Ishikawa (cell line): ENCODE measurements at regions not wholly inside any gene's neighbourhood (a gene's known extent, or its start where the extent isn't known, plus 50 kb on each side); places are given as distances from the start of the nearest gene placed in this dataset.

Source experiments
- CEBPB ChIP-seq: IDR thresholded peaks from 2 replicates; pipeline ENCODE4 v1.6.1; 2012
- CREB1 ChIP-seq: IDR thresholded peaks from 2 replicates; pipeline ENCODE4 v1.6.1; 2012; ENCODE audit warnings: low read depth
- EGR1 ChIP-seq: IDR thresholded peaks from 2 replicates; pipeline ENCODE4 v1.6.1; 2012
- EP300 ChIP-seq: IDR thresholded peaks from 2 replicates; pipeline ENCODE4 v1.6.1; 2012; ENCODE audit warnings: borderline replicate concordance
- FOXM1 ChIP-seq: IDR thresholded peaks from 2 replicates; pipeline ENCODE4 v1.6.1; 2012; ENCODE audit warnings: low read depth, borderline replicate concordance
- MAX ChIP-seq: IDR thresholded peaks from 2 replicates; pipeline ENCODE4 v1.6.1; 2012
- NFIC ChIP-seq: IDR thresholded peaks from 2 replicates; pipeline ENCODE4 v1.6.1; 2012
- RAD21 ChIP-seq: IDR thresholded peaks from 2 replicates; pipeline ENCODE4 v1.6.1; 2012; ENCODE audit warnings: low read depth
- REST ChIP-seq: IDR thresholded peaks from 2 replicates; pipeline ENCODE4 v1.6.1; 2012; ENCODE audit warnings: low read depth, mild to moderate bottlenecking
- TAF1 ChIP-seq: IDR thresholded peaks from 2 replicates; pipeline ENCODE4 v1.6.1; 2012; ENCODE audit warnings: low read depth, mild to moderate bottlenecking
- TCF12 ChIP-seq: IDR thresholded peaks from 2 replicates; pipeline ENCODE4 v1.6.1; 2012; ENCODE audit warnings: low read depth
- TEAD4 ChIP-seq: IDR thresholded peaks from 2 replicates; pipeline ENCODE4 v1.6.1; 2012
- USF1 ChIP-seq: IDR thresholded peaks from 2 replicates; pipeline ENCODE4 v1.6.1; 2012
- YY1 ChIP-seq: IDR thresholded peaks from 2 replicates; pipeline ENCODE4 v1.6.1; 2012; ENCODE audit warnings: low read depth
- ZBTB7A ChIP-seq: IDR thresholded peaks from 2 replicates; pipeline ENCODE4 v1.6.1; 2012; ENCODE audit warnings: low read depth

GRCh38 chr9:87034841-87035240 lies 87.5 kb upstream of the GAS1 start:
- no peak for TF ChIP-seq TEAD4
- TF ChIP-seq ZBTB7A = no peak
- no peak for TF ChIP-seq EGR1
- TF ChIP-seq USF1 = no peak
- TF ChIP-seq FOXM1 = no peak
- TF ChIP-seq CREB1 = no peak
- TF ChIP-seq REST = no peak
- no peak for TF ChIP-seq TCF12
- no peak for TF ChIP-seq CEBPB
- no peak for TF ChIP-seq YY1
- no peak for TF ChIP-seq TAF1
- TF ChIP-seq RAD21 = no peak
- no peak for TF ChIP-seq MAX
- no peak for TF ChIP-seq EP300

GRCh38 chr9:87035879-87036278 lies 88.6 kb upstream of the GAS1 start:
- TF ChIP-seq TCF12 (no peak), CREB1 (no peak), USF1 (no peak), FOXM1 (no peak), TEAD4 (no peak), CEBPB (no peak), EP300 (no peak), TAF1 (no peak), NFIC (no peak), ZBTB7A (no peak), MAX (no peak), RAD21 (no peak), EGR1 (no peak), REST (no peak), YY1 (no peak)

- TF ChIP-seq TAF1 (no peak), USF1 (no peak), TEAD4 (no peak), CREB1 (no peak), MAX (no peak), EP300 (no peak), RAD21 (no peak), YY1 (no peak), REST (no peak), ZBTB7A (no peak), CEBPB (no peak), TCF12 (no peak), FOXM1 (no peak), NFIC (no peak), EGR1 (no peak)
These were observed 89.2 kb upstream of the GAS1 start for GRCh38 chr9:87036506-87036905.

GRCh38 chr9:87039809-87040392 lies 92.6 kb upstream of the GAS1 start:
- no peak for TF ChIP-seq MAX
- no peak for TF ChIP-seq RAD21
- TF ChIP-seq NFIC = no peak
